Renal cortical epithelial cell (primary cell): ENCODE measurements at regions not wholly inside any gene's neighbourhood (a gene's known extent, or its start where the extent isn't known, plus 50 kb on each side); places are given as distances from the start of the nearest gene placed in this dataset.

Source experiments
- DNase-seq: peaks from one replicate; pipeline ENCODE4 v3.0.0-alpha.2; 2011; ENCODE audit warnings: low read depth

DNA sequence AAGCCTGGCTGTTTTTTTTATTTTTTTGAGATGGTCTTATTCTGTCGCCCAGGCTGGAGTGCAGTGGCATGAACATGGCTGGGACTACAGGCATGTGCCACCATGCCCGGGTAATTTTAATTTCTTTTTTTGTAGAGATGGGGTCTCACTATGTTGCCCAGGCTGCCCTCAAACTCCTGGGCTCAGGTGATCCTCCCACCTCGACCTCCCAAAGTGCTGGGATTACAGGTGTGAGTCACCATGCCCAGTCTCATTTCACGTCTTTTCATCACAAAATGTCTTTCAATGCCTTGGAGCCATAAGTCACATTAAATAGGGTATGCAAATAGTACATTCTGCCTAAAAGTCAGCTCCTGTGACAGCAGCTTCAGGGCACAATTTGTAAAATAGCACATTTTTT, 52.8 kb downstream of the SOX2 start:
- DNase-seq = no peak

- no peak for DNase-seq
These were observed 58.6 kb downstream of the SOX2 start for GRCh38 chr3:181770296-181770695.

DNA sequence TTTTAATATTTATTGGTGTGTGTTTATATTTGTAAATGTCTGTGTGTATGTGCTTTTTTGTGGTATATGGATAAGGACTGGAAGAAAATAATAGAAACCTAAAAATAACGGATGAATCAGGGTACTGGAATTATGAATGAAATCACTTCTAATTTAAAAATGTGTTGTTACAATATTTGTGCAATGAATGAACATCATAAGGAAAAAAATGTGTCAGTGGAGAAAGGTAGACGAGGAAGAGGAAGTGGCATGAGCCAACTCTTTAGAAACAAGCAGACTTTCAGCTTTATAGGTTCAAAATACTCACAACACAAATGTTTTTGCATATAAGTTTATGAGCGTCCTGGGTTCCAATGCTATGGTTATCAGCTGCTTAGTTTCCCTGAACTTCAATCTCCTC, 59.4 kb downstream of the SOX2 start:
- DNase-seq = no peak

- no peak for DNase-seq
These were observed 60.4 kb downstream of the SOX2 start for GRCh38 chr3:181772166-181772565.

GRCh38 chr3:181773921-181774320, 62.2 kb downstream of the SOX2 start:
- no peak for DNase-seq

DNA sequence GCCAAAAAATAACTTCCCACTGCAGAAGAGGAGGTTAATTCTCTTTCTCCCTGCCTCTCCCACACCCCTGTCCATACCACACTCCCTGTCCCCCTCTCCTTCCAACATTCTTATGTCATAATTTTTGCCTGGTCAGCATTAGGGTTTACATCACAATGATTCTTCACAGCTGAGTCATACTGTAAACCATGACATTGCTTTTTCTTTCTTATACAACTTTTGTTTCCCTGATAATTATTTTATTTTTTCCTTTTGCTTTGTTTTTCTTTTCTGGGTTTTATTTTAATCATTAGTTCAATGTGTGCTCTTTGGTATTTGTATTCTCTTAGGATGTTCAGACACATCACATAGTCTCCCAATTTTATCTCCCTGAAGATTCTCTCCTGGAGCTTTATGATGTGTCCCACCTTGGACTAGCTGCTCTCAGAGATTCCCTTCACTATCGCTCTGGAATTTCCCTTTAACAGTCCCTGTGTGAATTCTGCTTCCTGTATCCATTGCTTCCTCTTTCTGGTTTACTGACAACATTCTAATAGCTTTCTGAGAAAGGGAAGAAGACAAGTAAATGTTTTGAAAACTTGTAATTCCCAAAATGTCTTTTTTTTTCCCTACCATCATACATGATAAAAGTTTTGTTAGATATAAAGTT, 70.7 kb downstream of the SOX2 start:
- DNase-seq = peak; percentile 65

DNA sequence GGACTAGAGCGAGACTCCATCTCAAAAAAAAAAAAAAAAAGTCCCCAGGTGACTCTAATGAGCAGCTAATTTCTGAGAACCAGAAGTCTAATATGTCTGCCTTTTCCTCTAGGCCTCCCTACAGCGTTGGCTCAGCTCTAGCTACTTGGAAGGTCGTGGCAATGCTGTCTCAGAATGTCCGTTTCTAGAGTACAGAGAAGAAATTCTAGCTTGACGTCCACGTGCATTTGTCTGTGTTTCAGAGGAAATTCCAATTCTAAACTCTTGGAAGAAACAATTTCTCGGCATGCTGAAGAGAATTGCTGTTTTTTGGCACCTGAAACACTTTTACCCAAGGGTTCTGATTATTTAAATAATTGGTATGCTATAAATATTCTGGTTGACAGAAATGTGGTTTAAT, 78.8 kb downstream of the SOX2 start:
- no peak for DNase-seq

DNA sequence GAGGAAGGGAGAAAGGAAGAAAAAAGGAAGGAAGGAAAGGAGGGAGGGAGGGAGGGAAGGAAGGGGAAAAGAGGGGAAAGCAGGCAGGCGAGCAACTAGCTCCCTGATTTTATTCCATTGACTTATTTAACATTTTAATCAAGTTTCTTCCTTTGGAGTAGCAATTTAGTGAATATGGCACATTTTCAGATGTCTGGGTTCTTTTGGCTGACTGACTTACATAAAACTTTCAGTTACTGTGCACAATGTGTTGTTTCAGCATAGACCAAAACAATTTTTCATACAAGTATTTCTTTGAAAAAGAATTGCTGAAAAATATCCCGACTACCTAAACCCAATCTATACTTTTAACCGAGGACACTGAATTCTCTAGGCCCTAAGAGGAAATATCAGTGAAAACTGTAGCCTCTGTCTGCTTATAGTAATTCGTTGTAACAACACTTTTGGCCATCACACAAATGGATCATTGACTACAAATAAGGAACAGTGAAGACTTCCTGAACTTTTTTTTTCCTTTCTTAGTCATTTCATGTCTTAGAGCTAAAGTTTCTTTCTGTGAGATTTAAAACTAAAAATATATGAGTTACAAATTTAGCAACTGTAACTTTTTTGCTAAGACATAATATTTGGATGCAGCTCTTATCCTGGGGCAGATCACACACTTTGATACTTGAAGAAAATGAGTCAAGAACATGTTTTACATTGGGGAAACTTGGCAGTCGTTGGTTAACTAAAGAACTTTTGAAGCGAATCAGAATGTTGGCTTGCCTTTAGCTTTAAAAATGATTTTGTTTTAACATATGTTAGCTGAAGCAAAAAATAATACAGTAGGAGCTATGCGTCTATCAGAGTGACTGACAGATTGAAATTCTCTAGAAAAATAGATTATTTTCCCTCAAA, 79.6 kb downstream of the SOX2 start:
- no peak for DNase-seq

DNA sequence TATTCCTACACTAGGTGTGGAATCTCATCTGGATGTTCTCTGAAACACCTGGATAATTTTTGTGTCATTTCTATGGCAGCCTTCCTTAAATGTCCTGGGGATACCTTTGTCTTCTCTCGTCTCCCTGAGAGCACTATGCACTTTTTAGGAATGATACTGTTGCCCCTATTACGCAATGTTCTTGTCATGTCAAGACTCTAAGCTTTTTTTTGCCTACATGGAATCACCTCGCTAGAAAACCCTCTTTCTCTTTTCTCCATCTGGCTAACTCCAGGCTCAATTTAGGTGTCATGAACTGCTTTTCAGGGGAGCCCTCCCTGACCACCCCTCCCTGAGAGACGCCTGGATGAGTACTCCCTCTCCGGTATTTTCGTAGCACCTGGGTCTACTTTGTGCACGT, 81.3 kb downstream of the SOX2 start:
- DNase-seq = no peak

DNA sequence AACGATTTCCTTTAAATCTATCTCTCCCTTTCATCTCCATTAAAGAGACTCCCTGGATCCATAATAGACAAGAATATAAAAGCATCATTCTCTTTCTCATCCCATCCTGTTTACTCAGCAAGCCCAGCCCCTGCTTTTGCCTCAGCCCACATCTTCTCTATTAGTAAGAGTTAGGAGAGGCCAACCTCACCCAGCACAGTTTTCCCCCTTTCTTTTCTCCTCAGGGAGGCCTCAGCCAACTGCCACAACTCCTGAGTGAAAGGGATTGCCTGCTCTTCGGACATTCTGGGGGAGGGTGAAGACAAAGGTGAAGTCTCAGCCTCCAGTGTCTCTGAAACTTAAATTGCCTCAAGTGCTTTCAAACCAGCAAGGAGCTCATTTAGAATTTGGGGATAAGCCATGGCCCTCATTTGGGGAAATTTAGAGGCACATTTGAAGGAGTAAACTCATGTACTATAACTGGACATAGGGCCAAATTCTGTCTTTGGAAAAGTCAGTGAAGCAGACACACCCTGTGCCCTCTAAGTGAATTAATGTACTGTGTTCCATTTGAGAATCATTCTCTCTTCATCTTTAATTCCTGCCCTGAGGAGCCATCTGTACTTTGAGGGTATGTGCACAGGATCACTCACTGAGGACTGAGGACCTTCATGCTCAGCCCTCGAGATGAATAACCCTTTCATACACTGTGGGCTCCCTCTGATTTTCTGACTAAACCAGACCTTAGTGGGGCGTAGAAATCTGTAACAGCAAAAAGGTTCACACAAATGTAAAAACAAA, 82.5 kb downstream of the SOX2 start:
- DNase-seq = no peak

- no peak for DNase-seq
These were observed 84.9 kb downstream of the SOX2 start for GRCh38 chr3:181796641-181797040.

DNA sequence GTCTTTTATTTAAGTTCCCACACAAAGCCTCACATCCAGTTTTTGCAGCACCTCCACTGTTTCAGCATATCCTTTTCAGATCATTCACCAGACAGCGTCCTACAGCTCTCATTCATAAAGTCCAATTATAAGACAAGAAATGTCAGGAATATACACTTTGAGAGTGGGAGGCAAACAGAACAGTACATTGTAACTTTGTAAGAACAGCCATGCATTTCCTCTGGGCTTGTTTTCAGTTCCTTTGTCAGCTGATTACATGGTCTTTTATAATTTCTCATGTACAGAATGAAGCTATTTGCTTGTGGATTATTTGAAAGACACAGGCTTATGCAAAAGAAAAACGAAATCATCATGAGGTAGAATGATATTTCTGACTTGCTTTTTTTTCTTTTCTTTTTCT, 85.7 kb downstream of the SOX2 start:
- no peak for DNase-seq

- no peak for DNase-seq
These were observed 94.0 kb downstream of the SOX2 start for GRCh38 chr3:181805703-181806102.

DNA sequence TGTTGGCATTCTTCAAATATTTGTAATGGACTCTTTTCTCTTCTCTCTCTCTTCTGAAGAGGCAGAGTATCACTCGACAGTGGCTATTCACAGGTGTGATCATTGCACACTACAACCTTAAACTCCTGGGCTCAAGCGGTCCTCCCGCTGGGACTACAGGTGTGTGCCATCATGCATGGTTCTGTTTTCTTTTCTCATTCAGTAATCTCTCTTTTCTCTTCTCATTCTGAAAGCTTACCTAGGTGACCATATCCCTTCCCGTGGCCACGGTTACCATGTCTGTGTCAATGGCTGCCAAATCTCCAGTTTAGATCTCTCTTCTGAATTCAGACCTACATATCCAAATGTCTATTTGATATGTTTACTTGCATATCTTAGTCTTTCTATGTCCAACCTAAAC, 96.3 kb downstream of the SOX2 start:
- no peak for DNase-seq

- no peak for DNase-seq
These were observed 112.0 kb downstream of the SOX2 start for GRCh38 chr3:181823716-181824115.

DNA sequence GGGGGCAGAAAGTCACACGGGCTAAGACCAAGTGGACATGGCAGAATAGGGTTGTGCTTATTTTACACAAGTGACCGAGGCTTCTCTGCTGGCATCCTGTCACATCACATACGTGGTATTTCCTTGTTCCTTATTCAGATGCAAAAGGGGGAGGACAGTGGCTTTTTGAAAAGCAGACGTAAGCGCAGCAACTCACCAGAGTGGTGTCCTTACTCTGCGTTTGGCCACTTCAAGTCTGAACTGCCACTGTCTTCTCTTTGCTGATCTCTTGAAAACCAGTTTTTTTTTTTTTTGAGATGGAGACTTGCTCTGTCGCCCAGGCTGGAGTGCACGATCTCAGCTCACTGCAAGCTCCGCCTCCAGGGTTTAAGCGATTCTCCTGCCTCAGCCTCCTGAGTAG, 113.2 kb downstream of the SOX2 start:
- no peak for DNase-seq

GRCh38 chr3:181839039-181839915, 127.6 kb downstream of the SOX2 start:
- peak; percentile 38 for DNase-seq

- DNase-seq = no peak
These were observed 128.2 kb downstream of the SOX2 start for GRCh38 chr3:181839916-181840297.

DNA sequence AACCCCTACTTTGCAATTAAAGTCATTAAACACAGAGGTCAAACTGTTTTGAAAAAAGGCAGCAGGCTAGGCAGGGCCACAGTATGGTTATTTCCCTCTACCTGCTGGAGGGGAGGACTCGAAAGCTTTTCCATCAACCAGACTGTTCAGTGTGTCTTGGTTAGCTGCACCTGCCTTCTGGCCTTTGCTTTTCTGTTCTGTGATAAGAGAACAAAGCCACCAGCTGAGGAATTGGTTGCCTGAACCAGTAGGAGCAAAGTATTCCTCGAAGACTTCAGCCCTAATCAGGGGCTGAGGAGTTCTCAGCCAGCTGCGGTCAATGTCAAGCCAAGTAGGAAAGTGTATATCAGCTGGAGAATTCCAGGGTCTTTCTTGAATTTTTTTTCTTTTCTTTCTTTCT, 132.5 kb downstream of the SOX2 start:
- DNase-seq = no peak

GRCh38 chr3:181847276-181847675, 135.6 kb downstream of the SOX2 start:
- DNase-seq = no peak

- peak; percentile 22 for DNase-seq
These were observed 139.3 kb downstream of the SOX2 start for GRCh38 chr3:181851063-181851462.

DNA sequence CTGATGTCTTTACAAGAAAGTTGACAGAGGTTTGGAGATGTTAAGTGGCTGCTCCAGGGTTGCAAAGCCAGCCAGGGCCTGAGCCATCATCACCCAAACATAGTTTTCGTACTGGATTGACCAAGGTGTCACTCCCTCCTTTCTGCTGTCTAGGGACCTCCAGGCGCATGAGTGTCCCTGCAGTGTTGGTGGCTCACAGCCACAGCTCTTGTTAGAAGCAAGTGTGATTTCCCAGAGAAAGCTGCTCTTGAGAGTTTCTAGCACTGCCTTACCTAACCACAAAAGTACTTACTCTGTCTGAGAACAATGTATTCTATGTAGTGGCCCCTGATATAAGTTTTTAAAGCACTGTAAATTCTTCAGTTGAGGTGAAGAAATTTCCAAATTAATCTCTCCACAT, 144.1 kb downstream of the SOX2 start:
- DNase-seq = no peak
